GM18907 (cell line): ENCODE measurements at regions not wholly inside any gene's neighbourhood (a gene's known extent, or its start where the extent isn't known, plus 50 kb on each side); places are given as distances from the start of the nearest gene placed in this dataset.
"Not testable (repeated sequence)": the region's sequence is repeated elsewhere in the genome, so short reads cannot be mapped to it uniquely, and the experiment has no call there.

ENCODE experiments used
- ATAC-seq: cut with Tn5 transposase; IDR thresholded peaks from one replicate; pipeline ENCODE4 v1.9.1; 2021; ENCODE audit warnings: mild to moderate bottlenecking, moderate library complexity; ENCODE audit not compliant: unreplicated experiment

DNA sequence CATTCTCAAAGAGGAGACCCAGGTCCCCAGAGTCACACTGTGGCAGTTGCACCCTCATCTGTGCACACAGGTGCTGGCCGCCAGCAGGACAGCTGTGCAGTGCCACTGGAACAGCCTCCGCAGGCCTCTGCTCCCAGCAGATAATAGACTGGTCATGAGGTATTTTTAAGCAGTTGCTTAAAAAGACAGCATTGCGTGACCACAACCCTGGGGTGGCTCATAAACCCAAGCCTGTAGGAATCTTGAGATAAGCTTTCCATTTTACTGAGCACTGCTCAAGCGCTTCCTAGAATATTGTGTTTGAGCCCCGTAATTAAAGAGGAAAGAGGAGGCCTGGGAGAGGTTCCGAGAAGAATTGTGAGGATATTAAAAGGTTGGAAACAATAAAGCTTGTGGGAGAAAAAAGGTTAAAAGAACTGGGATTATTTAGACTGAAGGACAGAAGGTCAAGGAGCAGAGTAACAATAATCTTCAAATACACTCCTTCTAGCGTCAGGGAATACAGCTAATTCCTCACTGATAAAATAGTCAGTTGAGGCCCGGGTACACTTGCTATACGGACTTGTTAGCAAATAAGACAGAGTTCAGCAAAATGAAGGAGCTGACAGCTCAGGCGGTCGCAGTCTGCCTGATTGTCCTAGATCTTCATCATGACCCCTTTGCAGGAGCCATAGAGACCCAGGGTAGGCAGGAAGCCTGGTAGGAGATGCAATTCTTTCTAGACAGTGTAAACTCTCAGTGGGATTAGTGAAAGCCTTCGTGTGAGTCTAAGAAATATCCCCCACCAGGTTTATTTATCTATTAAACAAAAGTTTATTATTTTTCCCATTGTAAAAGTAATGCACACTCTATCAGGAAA, 86.2 kb upstream of the KIT start:
- ATAC-seq, result no peak

DNA sequence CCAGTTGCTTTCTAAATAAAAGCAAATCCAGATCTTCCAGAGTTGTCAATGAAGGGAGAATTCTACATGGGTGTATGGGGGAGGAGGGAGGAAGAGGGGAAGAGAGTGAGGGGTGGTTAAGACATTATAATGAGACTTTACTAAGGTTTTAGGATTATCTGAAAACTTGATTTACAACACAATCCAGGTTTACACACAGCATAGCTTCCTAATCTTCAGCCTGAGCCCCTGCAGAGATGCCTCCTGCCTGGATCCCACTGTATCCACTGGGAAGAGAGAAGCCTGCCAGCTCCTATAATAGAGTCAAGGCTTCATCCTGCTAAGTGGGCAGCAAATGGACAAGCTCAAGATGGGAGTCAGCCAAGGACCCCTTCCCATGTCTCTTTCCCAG, 85.6 kb upstream of the KIT start:
- ATAC-seq, result no peak

DNA sequence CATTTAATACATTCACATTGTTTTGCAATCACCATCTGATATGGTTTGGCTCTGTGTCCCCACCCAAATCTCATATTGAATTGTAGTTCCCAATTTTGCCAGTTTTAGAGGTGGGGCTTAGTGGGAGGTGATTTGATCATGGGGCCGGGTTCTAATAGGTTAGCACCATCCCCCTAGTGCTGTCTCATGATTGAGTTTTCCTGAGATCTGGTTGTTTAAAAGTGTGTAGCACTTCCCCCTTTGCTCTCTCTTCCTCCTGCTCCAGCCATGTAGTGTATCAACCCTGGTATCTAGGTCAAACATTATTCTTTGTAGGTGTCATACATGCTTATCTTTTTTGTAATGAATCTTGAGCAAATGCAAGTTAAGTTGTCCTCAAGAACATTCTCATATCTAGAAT, 83.3 kb upstream of the KIT start:
- no peak for ATAC-seq

DNA sequence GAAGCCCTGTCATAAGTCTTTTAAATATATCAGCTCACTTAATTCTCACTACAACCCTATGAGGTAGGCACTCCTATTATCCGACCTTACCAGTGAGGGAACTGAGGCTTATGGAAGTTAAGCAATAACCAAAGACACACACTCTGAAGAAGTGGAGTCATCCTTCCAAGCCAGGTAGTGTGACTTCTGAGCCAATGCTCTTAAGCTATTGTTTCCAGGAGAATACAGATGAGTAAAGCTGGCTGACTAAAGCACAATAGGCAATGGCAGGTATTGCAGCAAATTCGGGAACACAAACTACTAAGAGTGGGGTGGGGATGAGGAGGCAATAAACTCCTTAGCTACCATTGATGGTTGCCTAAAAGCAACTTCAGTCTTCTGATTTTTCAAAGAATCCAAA, 81.8 kb upstream of the KIT start:
- ATAC-seq, result no peak

DNA sequence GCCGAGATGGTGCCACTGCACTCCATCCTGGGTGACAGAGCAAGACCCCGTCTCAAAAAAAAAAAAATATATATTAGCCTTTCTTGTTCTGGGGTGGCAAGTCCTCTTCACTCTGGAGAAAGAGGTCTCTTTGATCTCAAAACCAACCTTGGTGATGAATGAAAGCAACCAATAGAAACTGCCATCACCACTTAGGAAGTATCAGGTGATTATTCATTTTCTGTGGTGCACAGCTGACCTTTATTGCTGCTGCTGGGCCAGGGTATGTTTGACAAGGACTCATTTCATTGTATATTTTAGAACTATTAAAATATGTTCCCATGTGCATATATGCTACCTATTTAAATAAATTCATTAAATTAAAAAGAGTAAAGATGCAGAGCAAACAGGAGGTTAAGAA, 76.0 kb upstream of the KIT start:
- ATAC-seq, result no peak

DNA sequence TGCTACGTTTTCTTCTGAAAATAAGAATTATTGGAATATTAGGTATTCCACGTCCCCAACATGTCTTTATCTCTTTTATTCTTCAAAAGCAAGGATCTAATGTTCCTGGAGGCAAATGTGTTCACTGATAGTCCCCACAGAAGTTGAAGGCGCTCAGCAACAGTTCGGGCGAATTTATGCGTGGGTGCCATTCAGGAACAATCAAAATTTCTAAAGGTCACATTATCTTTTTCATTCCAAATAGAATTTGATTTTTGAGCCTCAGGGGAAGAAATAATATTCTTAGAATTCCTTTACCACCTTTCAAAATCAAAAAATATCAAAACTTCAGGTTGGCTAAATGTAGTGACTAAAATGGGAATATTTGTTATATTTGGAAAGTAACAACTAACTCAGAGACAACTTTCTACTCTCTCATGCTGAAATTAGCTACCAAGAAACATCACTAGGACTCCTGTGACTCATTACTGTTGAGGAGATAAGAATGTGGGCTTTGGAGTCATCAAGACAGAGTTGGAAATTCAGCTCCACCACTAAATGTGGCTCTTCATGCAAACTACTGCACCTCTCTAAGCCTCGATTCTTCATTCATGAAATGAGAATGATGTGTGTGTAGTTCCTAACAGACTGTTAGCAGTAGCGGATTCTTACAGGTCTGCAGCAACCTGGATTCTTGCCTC, 72.3 kb upstream of the KIT start:
- ATAC-seq, result no peak

DNA sequence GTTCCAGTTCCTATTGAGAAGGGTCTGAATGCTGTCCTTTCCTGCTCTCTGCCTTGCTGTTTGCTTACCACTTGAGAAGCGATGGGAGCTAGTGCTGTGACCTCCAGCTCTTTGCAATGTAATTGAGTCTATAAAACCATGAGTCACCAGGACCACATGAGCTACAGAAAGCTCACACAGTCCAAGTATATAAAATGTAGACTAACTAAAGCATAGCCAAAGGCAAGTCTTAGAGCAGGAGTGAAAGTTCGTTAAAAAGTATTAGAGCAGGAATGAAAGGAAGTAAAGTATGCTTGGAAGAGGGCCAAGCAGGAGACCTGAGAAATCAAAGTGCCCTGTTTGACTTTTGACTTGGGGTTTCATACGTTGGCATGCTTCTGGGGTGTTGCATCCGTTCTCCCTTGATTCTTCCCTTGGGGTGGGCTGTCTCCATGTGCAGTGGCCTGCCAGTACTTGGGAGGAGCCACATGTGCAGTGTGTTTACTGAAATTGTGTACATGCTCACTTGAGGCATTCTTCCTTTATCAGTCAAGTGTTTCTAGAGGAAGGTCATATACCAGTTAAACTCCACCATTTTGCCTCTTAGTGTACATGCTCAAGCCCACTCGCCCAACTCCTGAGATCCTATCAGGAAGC, 71.3 kb upstream of the KIT start:
- ATAC-seq, result no peak

DNA sequence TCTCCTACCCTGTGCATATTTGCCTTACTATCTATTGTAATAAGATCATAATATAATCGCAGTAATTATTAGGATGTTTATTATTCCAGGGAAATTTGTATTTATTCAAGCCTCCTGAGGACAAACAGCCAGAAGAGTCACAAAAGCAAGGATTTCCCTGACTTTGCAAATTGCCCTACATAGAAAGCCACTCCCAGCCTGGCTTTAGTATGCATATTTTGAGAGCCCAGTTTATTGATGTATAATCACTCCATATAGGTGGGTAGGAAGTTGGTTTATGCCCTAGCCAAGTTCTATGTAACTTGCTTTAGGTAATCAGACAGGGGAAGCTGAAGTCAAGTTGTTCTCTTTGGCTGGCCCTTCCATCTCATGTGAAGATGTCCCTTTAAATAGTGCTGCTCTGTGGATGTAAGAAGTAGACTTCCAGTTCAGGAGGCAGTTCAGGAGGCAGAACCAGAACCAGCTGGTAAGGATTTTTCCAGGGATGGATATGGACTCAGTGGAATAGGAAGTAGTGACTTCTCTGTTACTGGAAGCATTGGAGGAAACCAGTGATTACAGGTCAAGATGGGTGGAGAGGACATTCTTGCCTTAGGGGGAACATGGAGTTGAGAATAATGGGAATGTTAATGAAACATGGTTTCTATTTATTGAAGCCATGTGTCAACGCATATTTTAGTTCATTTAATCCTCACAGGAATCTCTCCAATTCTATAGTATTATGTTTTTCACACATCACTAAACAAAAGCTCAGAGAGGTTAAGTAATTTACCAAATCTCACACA, 70.5 kb upstream of the KIT start:
- ATAC-seq, result no peak

DNA sequence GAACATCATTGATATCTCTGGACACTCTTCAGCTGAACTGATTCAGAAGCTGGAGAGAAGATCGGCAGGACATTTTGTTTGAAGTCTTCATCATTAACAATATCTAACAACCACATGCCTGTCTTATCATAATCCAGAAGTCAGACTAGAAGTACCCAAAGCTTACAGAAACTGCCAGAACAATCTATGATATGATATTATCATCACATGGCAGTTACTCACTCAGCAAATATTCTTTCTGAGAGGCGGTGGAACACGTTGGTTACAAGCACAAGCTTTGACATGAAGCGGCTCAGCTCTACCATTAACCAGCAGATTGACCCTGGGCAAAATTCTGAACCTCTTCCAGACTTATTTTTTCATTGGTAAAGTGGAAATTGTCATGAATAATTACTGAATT, 69.4 kb upstream of the KIT start:
- no peak for ATAC-seq

DNA sequence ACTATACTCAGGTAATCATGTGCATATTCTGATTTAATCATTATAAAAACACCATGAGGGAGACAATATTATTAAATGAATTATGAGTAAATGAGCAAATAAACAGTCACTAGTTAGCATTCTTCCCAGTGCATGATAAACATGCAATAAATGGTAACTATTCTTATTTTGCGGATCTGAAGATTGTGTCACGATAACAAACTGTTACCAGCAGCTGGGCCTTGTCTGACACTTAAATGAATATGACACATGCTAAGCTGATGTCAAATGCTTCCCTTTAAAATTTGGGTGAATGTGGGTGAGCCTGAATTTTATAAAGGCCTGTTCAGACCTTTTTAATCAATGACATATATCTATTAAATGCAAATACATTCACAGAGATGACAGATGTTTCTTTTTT, 68.2 kb upstream of the KIT start:
- ATAC-seq, result no peak

DNA sequence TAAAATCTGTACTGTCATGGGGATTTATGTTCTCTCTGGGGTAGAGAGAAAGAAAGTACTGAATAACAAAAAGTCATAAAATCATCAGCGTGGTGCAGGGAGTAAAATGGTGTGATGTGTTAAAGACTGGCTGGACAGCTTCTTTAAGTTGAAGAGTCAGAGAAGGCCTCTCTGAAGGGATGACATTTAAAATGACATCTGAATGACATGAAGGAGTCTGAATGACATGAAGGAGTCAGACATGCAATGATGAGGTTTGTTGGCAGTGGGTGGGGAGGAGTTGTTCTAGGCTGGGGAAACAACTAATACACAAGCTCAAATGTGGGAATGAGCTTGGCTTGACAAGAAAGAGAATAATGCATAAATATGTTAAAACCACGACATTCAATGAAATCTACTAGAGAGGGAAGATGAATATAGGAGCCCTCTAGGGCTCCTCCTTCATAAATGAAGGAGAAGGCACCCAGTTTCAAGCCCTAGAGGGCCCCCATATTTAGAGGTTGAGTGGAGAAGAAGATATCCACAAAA, 63.9 kb upstream of the KIT start:
- no peak for ATAC-seq

DNA sequence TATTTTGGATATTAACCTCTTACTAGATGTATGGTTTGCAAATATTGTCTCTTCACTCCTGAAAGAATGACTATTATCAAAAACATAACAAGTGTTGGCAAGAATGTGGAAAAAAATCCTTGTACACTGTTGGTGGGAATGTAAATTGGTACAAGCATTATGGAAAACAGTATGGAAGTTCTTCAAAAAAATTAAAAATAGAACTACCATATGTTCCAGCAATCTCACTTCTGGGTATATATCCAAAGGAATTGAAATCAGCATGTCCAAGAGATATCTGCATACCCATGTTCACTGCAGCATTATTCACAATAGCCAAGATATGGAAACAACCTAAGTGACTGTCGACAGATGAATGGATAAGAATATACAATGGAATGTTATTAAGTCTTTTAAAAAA, 61.6 kb upstream of the KIT start:
- no peak for ATAC-seq

DNA sequence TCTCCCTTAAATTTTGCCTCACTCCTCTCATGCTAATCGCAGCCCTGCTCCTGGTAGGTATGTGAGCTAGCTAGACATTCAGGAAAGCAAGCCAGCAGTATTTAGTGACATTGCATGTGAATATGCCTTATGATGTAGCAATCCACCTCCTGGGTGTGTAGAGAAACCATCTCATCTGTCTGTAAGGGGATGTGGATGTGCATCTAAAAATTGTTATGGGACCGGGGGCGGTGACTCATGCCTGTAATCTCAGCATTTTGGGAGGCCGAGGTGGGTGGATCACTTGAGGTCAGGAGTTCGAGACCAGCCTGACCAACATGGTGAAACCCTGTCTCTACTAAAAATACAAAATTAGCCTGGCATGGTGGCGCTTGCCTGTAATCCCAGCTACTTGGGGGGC, 60.1 kb upstream of the KIT start:
- ATAC-seq, result not testable (repeated sequence)

DNA sequence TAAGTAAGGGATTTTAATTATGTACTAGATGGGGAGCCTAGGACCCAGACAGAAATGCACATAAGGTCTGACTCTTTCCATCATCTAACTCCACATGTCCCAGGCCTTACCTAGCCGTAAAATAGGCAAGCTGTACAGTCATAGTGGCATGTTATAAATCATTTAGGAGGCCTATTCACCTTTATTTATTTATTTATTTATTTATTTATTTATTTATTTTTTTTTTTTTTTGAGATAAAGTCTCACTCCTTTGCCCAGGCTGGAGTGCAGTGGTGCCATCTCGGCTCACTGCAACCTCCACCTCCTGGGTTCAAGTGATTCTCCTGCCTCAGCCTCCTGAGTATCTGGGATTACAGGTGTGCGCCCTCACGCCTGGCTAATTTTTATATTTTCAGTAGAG, 55.6 kb upstream of the KIT start:
- ATAC-seq, result not testable (repeated sequence)

DNA sequence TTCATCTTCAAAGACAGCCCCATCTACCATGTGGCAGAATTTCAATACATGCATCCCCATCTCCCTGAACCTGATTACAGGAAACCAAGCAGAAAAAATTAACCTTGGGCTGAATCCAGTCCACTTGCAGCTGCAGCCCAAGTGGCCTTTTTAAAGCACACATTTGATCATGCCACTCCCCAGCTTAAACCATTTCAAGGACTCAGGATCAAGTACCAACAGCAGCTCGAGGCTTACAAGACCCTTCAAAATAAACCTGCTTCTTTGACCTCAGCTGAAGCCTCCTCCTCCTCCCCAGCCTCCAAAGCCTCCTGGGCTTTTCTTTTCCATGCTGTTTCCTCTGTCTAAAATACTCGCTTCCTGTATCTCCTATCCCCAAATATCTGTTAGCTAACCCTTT, 50.7 kb upstream of the KIT start:
- ATAC-seq, result no peak

DNA sequence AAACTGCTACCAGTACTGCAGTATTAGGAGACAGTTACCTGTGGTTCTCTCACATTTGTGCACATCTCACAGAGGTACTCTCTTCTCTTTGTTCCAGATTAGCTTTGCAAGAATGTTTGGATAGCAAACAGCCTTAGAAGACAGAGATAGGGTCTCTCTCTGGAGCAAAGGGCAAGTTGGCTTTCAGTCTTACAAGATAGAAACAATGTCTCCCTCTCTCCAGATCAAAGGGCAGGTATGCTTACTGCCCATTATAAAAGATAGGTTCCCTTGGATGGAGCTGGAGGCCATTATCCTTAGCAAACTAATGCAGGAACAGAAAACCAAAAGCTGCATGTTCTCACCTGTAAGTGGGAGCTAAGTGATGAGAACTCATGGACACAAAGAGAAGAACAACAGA, 50.2 kb upstream of the KIT start:
- ATAC-seq, result no peak
